Mammary epithelial cell (primary cell): ENCODE measurements at regions not wholly inside any gene's neighbourhood (a gene's known extent, or its start where the extent isn't known, plus 50 kb on each side); places are given as distances from the start of the nearest gene placed in this dataset.

Experiments
- CTCF ChIP-seq, 2 donors: IDR thresholded peaks in 1 of 2; conservative IDR thresholded peaks in 1 of 2; 2 replicates each; pipeline ENCODE4 v1.5.1; 2011 to 2012; ENCODE audit warnings: inconsistent platforms in 2 of 2, low read length in 2 of 2, mild to moderate bottlenecking in 2 of 2, control low read depth in 1 of 2, low read depth in 1 of 2; ENCODE audit not compliant: insufficient read depth in 1 of 2; ENCODE audit errors: extremely low read depth in 1 of 2
- EZH2 ChIP-seq: IDR thresholded peaks from 2 replicates; pipeline ENCODE4 v1.6.1; 2012; ENCODE audit warnings: low read length, inconsistent platforms, borderline replicate concordance

- TF ChIP-seq CTCF (conservative IDR thresholded peaks at IDR 0.05 in 1 of 2, IDR thresholded peaks at IDR 0.05 in 1 of 2; ENCODE audit: extremely low read depth in 1 of 2, insufficient read depth in 1 of 2, low read depth in 1 of 2, low read length in 2 of 2): no peak
- no peak for TF ChIP-seq EZH2
These were observed 157.0 kb upstream of the CPNE8 start for GRCh38 chr12:39062266-39062996.
